Subcutaneous abdominal adipose tissue (tissue), 5 donors: ENCODE measurements at regions not wholly inside any gene's neighbourhood (a gene's known extent, or its start where the extent isn't known, plus 50 kb on each side); places are given as distances from the start of the nearest gene placed in this dataset.

Experiments
- H3K27ac ChIP-seq: one replicate; pipeline ENCODE4 v1.7.0; 2013; ENCODE audit warnings: low read depth, mild to moderate bottlenecking, inconsistent platforms, low read length, moderate library complexity
- H3K27me3 ChIP-seq, 5 donors: one replicate each; pipeline ENCODE4 v1.7.0; 2013; ENCODE audit warnings: low read length in 5 of 5, inconsistent platforms in 1 of 5; ENCODE audit not compliant: control insufficient read depth in 5 of 5, insufficient read depth in 4 of 5
- H3K36me3 ChIP-seq, 5 donors: one replicate each; pipeline ENCODE4 v1.7.0; 2013; ENCODE audit warnings: low read length in 5 of 5; ENCODE audit not compliant: control insufficient read depth in 5 of 5, insufficient read depth in 5 of 5
- H3K4me1 ChIP-seq, 5 donors: one replicate each; pipeline ENCODE4 v1.7.0; 2013; ENCODE audit warnings: low read length in 5 of 5, mild to moderate bottlenecking in 3 of 5, moderate library complexity in 1 of 5; ENCODE audit not compliant: control insufficient read depth in 5 of 5, insufficient read depth in 5 of 5
- H3K4me3 ChIP-seq, 5 donors: one replicate each; pipeline ENCODE4 v1.7.0; 2013; ENCODE audit warnings: low read length in 5 of 5, low read depth in 1 of 5
- H3K9ac ChIP-seq, 5 donors: one replicate each; pipeline ENCODE4 v1.7.0; 2013; ENCODE audit warnings: low read length in 5 of 5, mild to moderate bottlenecking in 4 of 5, moderate library complexity in 3 of 5
- H3K9me3 ChIP-seq, 5 donors: one replicate each; pipeline ENCODE4 v1.7.0; 2013; ENCODE audit warnings: low read length in 5 of 5; ENCODE audit not compliant: control insufficient read depth in 5 of 5
- donor health status: healthy.
- donor health status: healthy.
- donor health status: healthy.
- donor health status: healthy.
- donor health status: healthy.

- Histone ChIP-seq H3K4me3 (no peak overlapping the region), H3K27me3 (no peaks in the 10 kb centered on the region), H3K36me3 (no peaks in the 10 kb centered on the region), H3K27ac (no peak overlapping the region), H3K9ac (no peak overlapping the region), H3K9me3 (no peaks in the 10 kb centered on the region), H3K4me1 (no peaks in the 10 kb centered on the region)
These were observed 479.4 kb upstream of the MPDZ start for GRCh38 chr9:13758936-13759335.

- no peaks in the 10 kb centered on the region for H3K36me3 ChIP-seq
- no peaks in the 10 kb centered on the region for H3K4me1 ChIP-seq
- H3K27ac ChIP-seq: no peak overlapping the region
- no peak overlapping the region for H3K4me3 ChIP-seq
- H3K27me3 ChIP-seq: no peaks in the 10 kb centered on the region
- H3K9ac ChIP-seq: no peak overlapping the region
- H3K9me3 ChIP-seq: no peaks in the 10 kb centered on the region
These were observed 477.5 kb upstream of the MPDZ start for GRCh38 chr9:13756943-13757342.

- Histone ChIP-seq H3K27ac (no peak overlapping the region), H3K36me3 (no peaks in the 10 kb centered on the region), H3K9ac (no peak overlapping the region), H3K4me3 (no peak overlapping the region), H3K4me1 (no peaks in the 10 kb centered on the region), H3K9me3 (no peaks in the 10 kb centered on the region), H3K27me3 (no peaks in the 10 kb centered on the region)
These were observed 476.1 kb upstream of the MPDZ start for GRCh38 chr9:13755551-13755950.

GRCh38 chr9:13750639-13751038, 471.1 kb upstream of the MPDZ start:
- Histone ChIP-seq H3K9me3 (no peaks in the 10 kb centered on the region), H3K36me3 (no peaks in the 10 kb centered on the region), H3K27me3 (no peaks in the 10 kb centered on the region), H3K4me3 (no peak overlapping the region), H3K27ac (no peak overlapping the region), H3K9ac (no peak overlapping the region), H3K4me1 (no peaks in the 10 kb centered on the region)

GRCh38 chr9:13750061-13750460, 470.6 kb upstream of the MPDZ start:
- Histone ChIP-seq H3K4me3 (no peak overlapping the region), H3K27me3 (no peaks in the 10 kb centered on the region), H3K9ac (no peak overlapping the region), H3K27ac (no peak overlapping the region), H3K9me3 (no peaks in the 10 kb centered on the region), H3K36me3 (no peaks in the 10 kb centered on the region), H3K4me1 (no peaks in the 10 kb centered on the region)

GRCh38 chr9:13746876-13747275, 467.4 kb upstream of the MPDZ start:
- Histone ChIP-seq H3K9me3 (no peaks in the 10 kb centered on the region), H3K4me1 (no peaks in the 10 kb centered on the region), H3K9ac (no peak overlapping the region), H3K27ac (no peak overlapping the region), H3K27me3 (no peaks in the 10 kb centered on the region), H3K36me3 (no peaks in the 10 kb centered on the region), H3K4me3 (no peak overlapping the region)

- no peaks in the 10 kb centered on the region for H3K27me3 ChIP-seq
- H3K4me3 ChIP-seq: no peak overlapping the region
- H3K9me3 ChIP-seq: no peaks in the 10 kb centered on the region
- no peaks in the 10 kb centered on the region for H3K4me1 ChIP-seq
- no peak overlapping the region for H3K27ac ChIP-seq
- H3K9ac ChIP-seq: no peak overlapping the region
- no peaks in the 10 kb centered on the region for H3K36me3 ChIP-seq
These were observed 464.9 kb upstream of the MPDZ start for GRCh38 chr9:13744261-13744901.

GRCh38 chr9:13737885-13738284, 458.4 kb upstream of the MPDZ start:
- no peaks in the 10 kb centered on the region for H3K36me3 ChIP-seq
- H3K9me3 ChIP-seq: no peaks in the 10 kb centered on the region
- no peak overlapping the region for H3K9ac ChIP-seq
- H3K27ac ChIP-seq: no peak overlapping the region
- no peaks in the 10 kb centered on the region for H3K4me1 ChIP-seq
- no peak overlapping the region for H3K4me3 ChIP-seq
- no peaks in the 10 kb centered on the region for H3K27me3 ChIP-seq

GRCh38 chr9:13735181-13735580, 455.7 kb upstream of the MPDZ start:
- no peak overlapping the region for H3K27ac ChIP-seq
- H3K27me3 ChIP-seq: no peaks in the 10 kb centered on the region
- no peaks in the 10 kb centered on the region for H3K9me3 ChIP-seq
- H3K36me3 ChIP-seq: no peaks in the 10 kb centered on the region
- no peak overlapping the region for H3K4me3 ChIP-seq
- no peak overlapping the region for H3K9ac ChIP-seq
- no peaks in the 10 kb centered on the region for H3K4me1 ChIP-seq

GRCh38 chr9:13734601-13735000, 455.1 kb upstream of the MPDZ start:
- H3K36me3 ChIP-seq: no peaks in the 10 kb centered on the region
- no peaks in the 10 kb centered on the region for H3K9me3 ChIP-seq
- H3K4me1 ChIP-seq: no peaks in the 10 kb centered on the region
- H3K27me3 ChIP-seq: no peaks in the 10 kb centered on the region
- H3K4me3 ChIP-seq: no peak overlapping the region
- no peak overlapping the region for H3K27ac ChIP-seq
- no peak overlapping the region for H3K9ac ChIP-seq

GRCh38 chr9:13732290-13732689, 452.8 kb upstream of the MPDZ start:
- Histone ChIP-seq H3K27me3 (no peaks in the 10 kb centered on the region), H3K36me3 (no peaks in the 10 kb centered on the region), H3K9me3 (no peaks in the 10 kb centered on the region), H3K9ac (no peak overlapping the region), H3K4me3 (no peak overlapping the region), H3K27ac (no peak overlapping the region), H3K4me1 (peaks cover 0 to 5% (median 0%) of the 10 kb centered on the region in 5 donors)
